HepG2 (cell line): ENCODE measurements at regions not wholly inside any gene's neighbourhood (a gene's known extent, or its start where the extent isn't known, plus 50 kb on each side); places are given as distances from the start of the nearest gene placed in this dataset.

Source experiments
- ATAC-seq: fragments of 200-7000 bp; cut with Tn5 transposase; 3 replicates; pipeline ENCODE4 v1.9.1; 2020; ENCODE audit warnings: mild to moderate bottlenecking, moderate library complexity
- BruUV-seq: library from RNA; stranded (reverse); fragments of 400-500 nt; replicated peaks from 2 replicates; lab custom pipeline; 2021; lab: Mats Ljungman, UMichigan
- CTCF ChIA-PET: fragments of 300-600 bp; formaldehyde crosslinking; extraction: SDS; loops from one replicate; lab custom pipeline; 2021; ENCODE audit warnings: low total read pairs, inconsistent platforms, low intra/inter-chr PET ratio; lab: Yijun Ruan, JAX
- POLR2A ChIA-PET: fragments of 350-600 bp; sonication (Branson Sonifier 250); formaldehyde crosslinking; loops from one replicate; lab custom pipeline; 2020; ENCODE audit warnings: antibody characterized with exemption, inconsistent platforms; lab: Yijun Ruan, JAX
- DNase-seq: peaks from one replicate; pipeline ENCODE4 v3.0.0-alpha.2; 2015; ENCODE audit warnings: low spot score
- FAIRE-seq: peaks from 3 replicates; lab custom pipeline; 2011; peaks lifted over from hg19 to GRCh38; lab: Jason Lieb, UNC
- H2AFZ ChIP-seq: one replicate; pipeline ENCODE4 v1.6.1; 2011; ENCODE audit warnings: low read length, inconsistent platforms
- H3K27ac ChIP-seq: fragments of 300-600 bp; 3 replicates; pipeline ENCODE4 v1.8.0; 2011; ENCODE audit warnings: mixed run types, mild to moderate bottlenecking, mixed read lengths, low read length, inconsistent platforms; ENCODE audit not compliant: insufficient read depth; ENCODE audit errors: extremely low read length
- H3K27me3 ChIP-seq, 2 experiments: fragments of 200-600 bp in 1 of 2; 2 replicates in 1 of 2; 3 replicates in 1 of 2; pipeline versions ENCODE4 v1.6.0 to v1.8.0; 2011; ENCODE audit warnings: low read length in 2 of 2, mild to moderate bottlenecking in 2 of 2, moderate library complexity in 2 of 2, inconsistent platforms in 1 of 2; ENCODE audit not compliant: insufficient read depth in 2 of 2, control insufficient read depth in 1 of 2
- H3K36me3 ChIP-seq, 2 experiments: fragments of 200-600 bp in 1 of 2; replicated peaks in 1 of 2; 2 replicates in 1 of 2; 3 replicates in 1 of 2; pipeline versions ENCODE4 v1.5.1 to v1.8.0; 2011; ENCODE audit warnings: low read length in 2 of 2, inconsistent platforms in 1 of 2; ENCODE audit not compliant: insufficient read depth in 2 of 2, control insufficient read depth in 1 of 2
- H3K4me1 ChIP-seq: 2 replicates; pipeline ENCODE4 v1.5.1; 2012; ENCODE audit warnings: low read length, inconsistent platforms; ENCODE audit not compliant: insufficient read depth
- H3K4me2 ChIP-seq: 2 replicates; pipeline ENCODE4 v1.6.0; 2011; ENCODE audit warnings: low read depth, low read length, inconsistent platforms
- H3K4me3 ChIP-seq, 3 experiments: fragments of 200-600 bp in 1 of 3; sonication (generic), shearing (Covaris generic) in 1 of 3; replicated peaks in 1 of 3; 2 replicates each; pipeline ENCODE4 v1.5.1; 2011 to 2016; ENCODE audit warnings: low read length in 3 of 3, inconsistent platforms in 2 of 3, low read depth in 2 of 3, mild to moderate bottlenecking in 2 of 3, control low read depth in 1 of 3, mixed read lengths in 1 of 3; ENCODE audit not compliant: insufficient read depth in 1 of 3
- H3K79me2 ChIP-seq: one replicate; pipeline ENCODE4 v1.6.1; 2011; ENCODE audit warnings: low read length, inconsistent platforms; ENCODE audit not compliant: insufficient read depth
- H3K9ac ChIP-seq: 2 replicates; pipeline ENCODE4 v1.6.0; 2011; ENCODE audit warnings: mild to moderate bottlenecking, low read depth, low read length, inconsistent platforms; ENCODE audit not compliant: insufficient read depth
- H3K9me3 ChIP-seq: 2 replicates; pipeline ENCODE4 v1.5.1; 2012; ENCODE audit warnings: mild to moderate bottlenecking, low read length
- H4K20me1 ChIP-seq: 2 replicates; pipeline ENCODE4 v1.6.0; 2011; ENCODE audit warnings: inconsistent platforms, mild to moderate bottlenecking, low read length, moderate library complexity; ENCODE audit not compliant: insufficient read depth
- MYC ChIP-seq: sonication (generic); formaldehyde crosslinking; IDR thresholded peaks from 2 replicates; pipeline ENCODE4 v1.9.0; 2021; ENCODE audit warnings: missing genetic modification reagents, borderline replicate concordance
- RBM39 ChIP-seq: fragments of 200-400 bp; formaldehyde crosslinking; IDR thresholded peaks from one replicate; pipeline ENCODE4 v1.6.1; 2018; ENCODE audit warnings: antibody characterized with exemption, mild to moderate bottlenecking, low read depth, low read length; ENCODE audit not compliant: poor library complexity, severe bottlenecking
- SRF ChIP-seq: IDR thresholded peaks from 2 replicates; pipeline ENCODE4 v1.6.1; 2011; ENCODE audit warnings: mild to moderate bottlenecking, low read depth, low read length, moderate library complexity
- TBX3 ChIP-seq: fragments of 450-650 bp; IDR thresholded peaks from 2 replicates; pipeline ENCODE4 v1.6.1; 2017; ENCODE audit warnings: antibody characterized with exemption, mild to moderate bottlenecking, inconsistent platforms, borderline replicate concordance
- TCF12 ChIP-seq, 2 experiments: fragments of 450-650 bp in 1 of 2; sonication (generic) in 1 of 2; formaldehyde crosslinking in 1 of 2; IDR thresholded peaks; 2 replicates each; pipeline versions ENCODE4 v1.6.1 to v1.8.0; 2017 to 2022; ENCODE audit warnings: antibody characterized with exemption in 1 of 2, mild to moderate bottlenecking in 1 of 2, missing genetic modification reagents in 1 of 2, moderate library complexity in 1 of 2
- WIZ ChIP-seq: sonication (generic); formaldehyde crosslinking; IDR thresholded peaks from 2 replicates; pipeline ENCODE4 v1.5.1; 2020; ENCODE audit warnings: mild to moderate bottlenecking, missing genetic modification reagents
- ZBTB38 ChIP-seq: sonication (generic); formaldehyde crosslinking; IDR thresholded peaks from 2 replicates; pipeline ENCODE4 v1.5.1; 2020; ENCODE audit warnings: mild to moderate bottlenecking, missing genetic modification reagents
- ZNF547 ChIP-seq: sonication (generic); formaldehyde crosslinking; IDR thresholded peaks from 2 replicates; pipeline ENCODE4 v1.5.1; 2020; ENCODE audit warnings: mild to moderate bottlenecking, missing genetic modification reagents
- WGBS: methylation state at CpG from one replicate; pipeline ENCODE4 v1.1.6; 2017; ENCODE audit warnings: low lambda C conversion rate; 5-methylcytosine and 5-hydroxymethylcytosine counted together
- in situ Hi-C: cut with HindIII; loops from 2 replicates; pipeline ENCODE4 v1.10.0; 2017; ENCODE audit warnings: low pct_unique_long_range_greater_than_20kb; ENCODE audit not compliant: extremely low pct_ligation_motif_present
- intact Hi-C: fragments of 100-400 bp; cut with micrococcal nuclease; formaldehyde crosslinking; loops from one replicate; pipeline ENCODE4 v1.10.0; 2022; ENCODE audit not compliant: unreplicated experiment
- TF ChIP-seq, protein P1 (sequence below): sonication (generic); formaldehyde crosslinking; IDR thresholded peaks from 2 replicates; pipeline ENCODE4 v1.4.0; 2020; ENCODE audit warnings: mild to moderate bottlenecking, missing genetic modification reagents
- TF ChIP-seq, protein P2 (sequence below): IDR thresholded peaks from 2 replicates; pipeline ENCODE4 v1.6.1; 2012; ENCODE audit warnings: low read length, improper control_type of control experiment
- TF ChIP-seq, protein P3 (sequence below): sonication (generic); formaldehyde crosslinking; IDR thresholded peaks from 2 replicates; pipeline ENCODE4 v1.4.0; 2020; ENCODE audit warnings: missing genetic modification reagents

DNA sequence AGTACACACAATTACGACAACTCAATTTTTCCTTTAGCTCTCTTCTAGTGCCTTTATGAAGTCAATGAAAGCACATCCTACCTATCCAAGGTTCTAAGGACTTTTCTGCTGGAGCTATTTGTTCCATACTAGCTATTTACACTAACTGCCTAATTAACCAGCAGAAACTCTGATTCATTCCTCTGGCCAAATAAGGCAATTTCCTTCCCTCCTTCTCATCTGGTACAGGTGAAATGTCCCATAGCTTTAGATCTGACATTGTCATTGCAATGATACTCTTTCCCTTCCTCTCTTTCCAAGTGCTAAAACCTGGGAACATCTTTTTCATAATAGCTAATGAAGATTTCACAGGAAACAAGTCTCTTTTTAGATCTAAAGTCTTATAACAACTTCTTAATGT, 521.7 kb downstream of the SOX2 start:
- in situ Hi-C loops (no loop called here), intact Hi-C loops (no loop called here)
- ChIA-PET CTCF (no interaction called here), POLR2A (no interaction called here)
- Histone ChIP-seq H3K79me2 (no peaks in the 10 kb centered on the region), H3K27me3 (no peaks in the 10 kb centered on the region), H2AFZ (no peak overlapping the region), H3K4me1 (peaks cover 31% of the 10 kb centered on the region), H3K27ac (no peak overlapping the region), H4K20me1 (no peaks in the 10 kb centered on the region), H3K36me3 (no peaks in the 10 kb centered on the region), H3K4me2 (no peak overlapping the region), H3K9ac (no peak overlapping the region), H3K4me3 (no peak overlapping the region), H3K9me3 (no peaks in the 10 kb centered on the region)
- TF ChIP-seq, protein P1, sequence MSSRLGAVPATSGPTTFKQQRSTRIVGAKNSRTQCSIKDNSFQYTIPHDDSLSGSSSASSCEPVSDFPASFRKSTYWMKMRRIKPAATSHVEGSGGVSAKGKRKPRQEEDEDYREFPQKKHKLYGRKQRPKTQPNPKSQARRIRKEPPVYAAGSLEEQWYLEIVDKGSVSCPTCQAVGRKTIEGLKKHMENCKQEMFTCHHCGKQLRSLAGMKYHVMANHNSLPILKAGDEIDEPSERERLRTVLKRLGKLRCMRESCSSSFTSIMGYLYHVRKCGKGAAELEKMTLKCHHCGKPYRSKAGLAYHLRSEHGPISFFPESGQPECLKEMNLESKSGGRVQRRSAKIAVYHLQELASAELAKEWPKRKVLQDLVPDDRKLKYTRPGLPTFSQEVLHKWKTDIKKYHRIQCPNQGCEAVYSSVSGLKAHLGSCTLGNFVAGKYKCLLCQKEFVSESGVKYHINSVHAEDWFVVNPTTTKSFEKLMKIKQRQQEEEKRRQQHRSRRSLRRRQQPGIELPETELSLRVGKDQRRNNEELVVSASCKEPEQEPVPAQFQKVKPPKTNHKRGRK (CRISPR knock-in tag), result no peak
- TF ChIP-seq SRF, result peak; percentile 73; the same call in 1 of the 2 replicates
- no TSS peak for BruUV-seq
- no peak for DNase-seq
- WGBS, result 97% methylated on average over 1 of the region's 1 CpG
- no peak for FAIRE-seq
- ATAC-seq, result no peak

DNA sequence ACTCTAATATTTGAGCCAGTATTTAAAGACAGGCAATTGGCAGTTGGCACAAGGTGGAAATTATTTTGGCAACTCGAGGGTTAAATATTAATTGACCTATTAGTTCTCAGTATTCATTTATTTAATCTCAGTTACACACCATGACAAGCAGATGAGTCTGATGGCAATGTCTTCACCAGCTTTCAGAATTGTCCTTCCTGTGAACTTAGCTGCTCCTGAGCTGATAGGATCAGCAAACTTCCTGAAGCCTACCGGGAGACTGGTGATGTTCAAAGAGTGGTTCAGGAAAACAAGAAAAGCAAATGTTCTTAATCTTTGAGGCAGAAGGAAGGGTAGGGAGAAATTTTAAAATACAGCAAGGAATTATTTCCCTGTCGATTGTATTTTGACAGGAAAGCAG, 522.2 kb downstream of the SOX2 start:
- H3K4me3 ChIP-seq, result no peak overlapping the region
- intact Hi-C loops (no loop called here), in situ Hi-C loops (no loop called here)
- BruUV-seq, result no TSS peak
- H3K9me3 ChIP-seq, result no peaks in the 10 kb centered on the region
- H3K4me1 ChIP-seq, result peaks cover 31% of the 10 kb centered on the region
- no peaks in the 10 kb centered on the region for H4K20me1 ChIP-seq
- H2AFZ ChIP-seq, result no peak overlapping the region
- no peaks in the 10 kb centered on the region for H3K79me2 ChIP-seq
- no peak overlapping the region for H3K9ac ChIP-seq
- H3K36me3 ChIP-seq, result no peaks in the 10 kb centered on the region
- no peak overlapping the region for H3K27ac ChIP-seq
- CTCF ChIA-PET, result no interaction called here
- ATAC-seq (peak; percentile 70), DNase-seq (peak; percentile 61), FAIRE-seq (no peak)
- H3K27me3 ChIP-seq, result no peaks in the 10 kb centered on the region
- H3K4me2 ChIP-seq, result no peak overlapping the region; the same call in 1 of the 2 replicates
- POLR2A ChIA-PET, result interaction anchor here (1.8 kb wide), 1 partner anchor 10 kb away, joined by 5 read pairs; no protein-coding TSS in a partner anchor
- WGBS, result 4% methylated on average over 3 of the region's 3 CpGs
- TF ChIP-seq ZBTB38 (CRISPR knock-in tag) (no peak), TBX3 (no peak), RBM39 (no peak), WIZ (CRISPR knock-in tag) (no peak), ZNF547 (no peak), MYC (CRISPR knock-in tag) (no peak), TCF12 (IDR thresholded peaks at IDR 0.05) (no peak), TCF12 (CRISPR knock-in tag; IDR thresholded peaks at IDR 0.05) (no peak)
- TF ChIP-seq, protein P2, sequence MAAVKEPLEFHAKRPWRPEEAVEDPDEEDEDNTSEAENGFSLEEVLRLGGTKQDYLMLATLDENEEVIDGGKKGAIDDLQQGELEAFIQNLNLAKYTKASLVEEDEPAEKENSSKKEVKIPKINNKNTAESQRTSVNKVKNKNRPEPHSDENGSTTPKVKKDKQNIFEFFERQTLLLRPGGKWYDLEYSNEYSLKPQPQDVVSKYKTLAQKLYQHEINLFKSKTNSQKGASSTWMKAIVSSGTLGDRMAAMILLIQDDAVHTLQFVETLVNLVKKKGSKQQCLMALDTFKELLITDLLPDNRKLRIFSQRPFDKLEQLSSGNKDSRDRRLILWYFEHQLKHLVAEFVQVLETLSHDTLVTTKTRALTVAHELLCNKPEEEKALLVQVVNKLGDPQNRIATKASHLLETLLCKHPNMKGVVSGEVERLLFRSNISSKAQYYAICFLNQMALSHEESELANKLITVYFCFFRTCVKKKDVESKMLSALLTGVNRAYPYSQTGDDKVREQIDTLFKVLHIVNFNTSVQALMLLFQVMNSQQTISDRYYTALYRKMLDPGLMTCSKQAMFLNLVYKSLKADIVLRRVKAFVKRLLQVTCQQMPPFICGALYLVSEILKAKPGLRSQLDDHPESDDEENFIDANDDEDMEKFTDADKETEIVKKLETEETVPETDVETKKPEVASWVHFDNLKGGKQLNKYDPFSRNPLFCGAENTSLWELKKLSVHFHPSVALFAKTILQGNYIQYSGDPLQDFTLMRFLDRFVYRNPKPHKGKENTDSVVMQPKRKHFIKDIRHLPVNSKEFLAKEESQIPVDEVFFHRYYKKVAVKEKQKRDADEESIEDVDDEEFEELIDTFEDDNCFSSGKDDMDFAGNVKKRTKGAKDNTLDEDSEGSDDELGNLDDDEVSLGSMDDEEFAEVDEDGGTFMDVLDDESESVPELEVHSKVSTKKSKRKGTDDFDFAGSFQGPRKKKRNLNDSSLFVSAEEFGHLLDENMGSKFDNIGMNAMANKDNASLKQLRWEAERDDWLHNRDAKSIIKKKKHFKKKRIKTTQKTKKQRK, result no peak
- TF ChIP-seq, protein P3, sequence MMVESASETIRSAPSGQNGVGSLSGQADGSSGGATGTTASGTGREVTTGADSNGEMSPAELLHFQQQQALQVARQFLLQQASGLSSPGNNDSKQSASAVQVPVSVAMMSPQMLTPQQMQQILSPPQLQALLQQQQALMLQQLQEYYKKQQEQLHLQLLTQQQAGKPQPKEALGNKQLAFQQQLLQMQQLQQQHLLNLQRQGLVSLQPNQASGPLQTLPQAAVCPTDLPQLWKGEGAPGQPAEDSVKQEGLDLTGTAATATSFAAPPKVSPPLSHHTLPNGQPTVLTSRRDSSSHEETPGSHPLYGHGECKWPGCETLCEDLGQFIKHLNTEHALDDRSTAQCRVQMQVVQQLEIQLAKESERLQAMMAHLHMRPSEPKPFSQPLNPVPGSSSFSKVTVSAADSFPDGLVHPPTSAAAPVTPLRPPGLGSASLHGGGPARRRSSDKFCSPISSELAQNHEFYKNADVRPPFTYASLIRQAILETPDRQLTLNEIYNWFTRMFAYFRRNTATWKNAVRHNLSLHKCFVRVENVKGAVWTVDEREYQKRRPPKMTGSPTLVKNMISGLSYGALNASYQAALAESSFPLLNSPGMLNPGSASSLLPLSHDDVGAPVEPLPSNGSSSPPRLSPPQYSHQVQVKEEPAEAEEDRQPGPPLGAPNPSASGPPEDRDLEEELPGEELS (CRISPR knock-in tag), result peak; percentile 57; the same call in 1 of the 2 replicates
